Fibroblast of lung (primary cell): ENCODE measurements at regions not wholly inside any gene's neighbourhood (a gene's known extent, or its start where the extent isn't known, plus 50 kb on each side); places are given as distances from the start of the nearest gene placed in this dataset.

ENCODE experiments used
- DNase-seq, 2 donors: peaks; one replicate each; pipeline versions ENCODE4 v3.0.0 to v3.0.0-alpha.2; 2010; ENCODE audit warnings: low read depth in 2 of 2
- H2AFZ ChIP-seq: 2 replicates; pipeline ENCODE4 v1.5.1; 2012; ENCODE audit warnings: low read length, control low read depth, inconsistent platforms
- H3K27ac ChIP-seq: 2 replicates; pipeline ENCODE4 v1.5.1; 2011; ENCODE audit warnings: low read length, control low read depth; ENCODE audit not compliant: insufficient read depth
- H3K27me3 ChIP-seq: 2 replicates; pipeline ENCODE4 v1.5.1; 2011; ENCODE audit warnings: mild to moderate bottlenecking, low read length; ENCODE audit not compliant: control insufficient read depth, insufficient read depth
- H3K36me3 ChIP-seq: 2 replicates; pipeline ENCODE4 v1.5.1; 2011; ENCODE audit warnings: low read length; ENCODE audit not compliant: control insufficient read depth, insufficient read depth
- H3K4me1 ChIP-seq: 2 replicates; pipeline ENCODE4 v1.5.1; 2011; ENCODE audit warnings: low read length; ENCODE audit not compliant: control insufficient read depth, insufficient read depth; ENCODE audit errors: extremely low read depth
- H3K4me2 ChIP-seq: 2 replicates; pipeline ENCODE4 v1.5.1; 2011; ENCODE audit warnings: low read length, control low read depth; ENCODE audit not compliant: insufficient read depth; ENCODE audit errors: extremely low read depth
- H3K4me3 ChIP-seq, 4 experiments: fragments of 200-600 bp in 1 of 4; sonication (generic) in 1 of 4; replicated peaks in 1 of 4; 2 replicates each; pipeline ENCODE4 v1.5.1; 2011 to 2016; ENCODE audit warnings: low read length in 4 of 4, low read depth in 3 of 4, mild to moderate bottlenecking in 3 of 4, control low read depth in 2 of 4, inconsistent platforms in 1 of 4, mixed read lengths in 1 of 4; ENCODE audit not compliant: insufficient read depth in 1 of 4; ENCODE audit errors: control extremely low read depth in 1 of 4
- H3K79me2 ChIP-seq: 2 replicates; pipeline ENCODE4 v1.5.1; 2012; ENCODE audit warnings: mild to moderate bottlenecking, low read length, inconsistent platforms; ENCODE audit not compliant: control insufficient read depth, insufficient read depth
- H3K9ac ChIP-seq: 2 replicates; pipeline ENCODE4 v1.5.1; 2011; ENCODE audit warnings: mild to moderate bottlenecking, low read length, control low read depth; ENCODE audit not compliant: insufficient read depth
- H3K9me3 ChIP-seq: 2 replicates; pipeline ENCODE4 v1.5.1; 2012; ENCODE audit warnings: low read depth, low read length; ENCODE audit not compliant: control insufficient read depth, insufficient read depth
- H4K20me1 ChIP-seq: 2 replicates; pipeline ENCODE4 v1.5.1; 2011; ENCODE audit warnings: low read length; ENCODE audit not compliant: control insufficient read depth, insufficient read depth; ENCODE audit errors: extremely low read depth
- EZH2 ChIP-seq: IDR thresholded peaks from 2 replicates; pipeline ENCODE4 v1.5.1; 2012; ENCODE audit warnings: low read length, control low read depth, mild to moderate bottlenecking; ENCODE audit errors: missing control alignments
- TF ChIP-seq, protein P1 (sequence below), 2 donors: IDR thresholded peaks in 1 of 2; conservative IDR thresholded peaks in 1 of 2; 1 replicate in 1 of 2; 2 replicates in 1 of 2; pipeline ENCODE4 v1.5.1; 2011 to 2012; ENCODE audit warnings: low read length in 2 of 2, control low read depth in 1 of 2, inconsistent platforms in 1 of 2, low read depth in 1 of 2, mild to moderate bottlenecking in 1 of 2

GRCh38 chr4:175559126-175559525 lies 252.9 kb downstream of the GPM6A start:
- no peak for DNase-seq
- Histone ChIP-seq H3K9ac (no peak overlapping the region), H3K27ac (no peak overlapping the region), H3K4me2 (no peak overlapping the region), H4K20me1 (no peaks in the 10 kb centered on the region), H3K27me3 (no peaks in the 10 kb centered on the region), H3K36me3 (no peaks in the 10 kb centered on the region), H3K4me1 (no peaks in the 10 kb centered on the region), H3K4me3 (no peak overlapping the region), H3K9me3 (no peaks in the 10 kb centered on the region), H3K79me2 (no peaks in the 10 kb centered on the region), H2AFZ (no peak overlapping the region)
- no peak for TF ChIP-seq EZH2
- TF ChIP-seq, protein P1, sequence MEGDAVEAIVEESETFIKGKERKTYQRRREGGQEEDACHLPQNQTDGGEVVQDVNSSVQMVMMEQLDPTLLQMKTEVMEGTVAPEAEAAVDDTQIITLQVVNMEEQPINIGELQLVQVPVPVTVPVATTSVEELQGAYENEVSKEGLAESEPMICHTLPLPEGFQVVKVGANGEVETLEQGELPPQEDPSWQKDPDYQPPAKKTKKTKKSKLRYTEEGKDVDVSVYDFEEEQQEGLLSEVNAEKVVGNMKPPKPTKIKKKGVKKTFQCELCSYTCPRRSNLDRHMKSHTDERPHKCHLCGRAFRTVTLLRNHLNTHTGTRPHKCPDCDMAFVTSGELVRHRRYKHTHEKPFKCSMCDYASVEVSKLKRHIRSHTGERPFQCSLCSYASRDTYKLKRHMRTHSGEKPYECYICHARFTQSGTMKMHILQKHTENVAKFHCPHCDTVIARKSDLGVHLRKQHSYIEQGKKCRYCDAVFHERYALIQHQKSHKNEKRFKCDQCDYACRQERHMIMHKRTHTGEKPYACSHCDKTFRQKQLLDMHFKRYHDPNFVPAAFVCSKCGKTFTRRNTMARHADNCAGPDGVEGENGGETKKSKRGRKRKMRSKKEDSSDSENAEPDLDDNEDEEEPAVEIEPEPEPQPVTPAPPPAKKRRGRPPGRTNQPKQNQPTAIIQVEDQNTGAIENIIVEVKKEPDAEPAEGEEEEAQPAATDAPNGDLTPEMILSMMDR (conservative IDR thresholded peaks at IDR 0.05 in 1 of 2, IDR thresholded peaks at IDR 0.05 in 1 of 2; ENCODE audit: low read depth in 1 of 2, low read length in 2 of 2), result no peak

GRCh38 chr4:175559526-175559925 lies 252.5 kb downstream of the GPM6A start:
- Histone ChIP-seq H4K20me1 (no peaks in the 10 kb centered on the region), H3K36me3 (no peaks in the 10 kb centered on the region), H3K79me2 (no peaks in the 10 kb centered on the region), H3K27me3 (no peaks in the 10 kb centered on the region), H3K4me3 (no peak overlapping the region), H3K9me3 (no peaks in the 10 kb centered on the region), H3K4me1 (no peaks in the 10 kb centered on the region), H3K4me2 (no peak overlapping the region), H3K9ac (no peak overlapping the region), H3K27ac (no peak overlapping the region), H2AFZ (no peak overlapping the region)
- no peak for DNase-seq
- TF ChIP-seq, protein P1 (conservative IDR thresholded peaks at IDR 0.05 in 1 of 2, IDR thresholded peaks at IDR 0.05 in 1 of 2; ENCODE audit: low read depth in 1 of 2, low read length in 2 of 2), result no peak
- TF ChIP-seq EZH2, result no peak

DNA sequence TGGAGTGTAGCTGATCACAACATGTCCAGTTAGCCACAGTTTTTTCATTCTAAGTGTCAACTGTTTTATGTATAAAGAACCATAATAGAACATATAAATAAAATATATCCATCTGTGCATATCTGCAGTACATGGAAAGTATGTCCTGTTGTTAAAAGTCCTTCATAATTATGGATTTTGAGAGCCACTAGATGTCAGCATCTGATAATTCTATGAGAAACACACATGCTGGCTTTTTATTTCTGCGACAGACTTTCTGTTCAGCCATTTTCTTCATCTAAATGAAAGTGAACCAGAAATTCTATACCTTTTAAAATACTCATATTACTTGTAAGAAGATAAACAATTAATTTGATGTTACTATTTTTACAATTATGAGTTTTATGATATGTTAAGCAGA lies 251.5 kb downstream of the GPM6A start:
- Histone ChIP-seq H3K27me3 (no peaks in the 10 kb centered on the region), H3K9ac (no peak overlapping the region), H3K36me3 (no peaks in the 10 kb centered on the region), H3K4me1 (no peaks in the 10 kb centered on the region), H4K20me1 (no peaks in the 10 kb centered on the region), H3K79me2 (no peaks in the 10 kb centered on the region), H3K27ac (no peak overlapping the region), H3K9me3 (no peaks in the 10 kb centered on the region), H3K4me3 (no peak overlapping the region), H2AFZ (no peak overlapping the region), H3K4me2 (no peak overlapping the region)
- TF ChIP-seq, protein P1 (conservative IDR thresholded peaks at IDR 0.05 in 1 of 2, IDR thresholded peaks at IDR 0.05 in 1 of 2; ENCODE audit: low read depth in 1 of 2, low read length in 2 of 2), result peak in 1 of 2 donors; percentile 14
- no peak for TF ChIP-seq EZH2
- peak; percentile 47 to 48 for DNase-seq
